ENCODE measurements at regions not wholly inside any gene's neighbourhood (a gene's known extent, or its start where the extent isn't known, plus 50 kb on each side); places are given as distances from the start of the nearest gene placed in this dataset.

DNA sequence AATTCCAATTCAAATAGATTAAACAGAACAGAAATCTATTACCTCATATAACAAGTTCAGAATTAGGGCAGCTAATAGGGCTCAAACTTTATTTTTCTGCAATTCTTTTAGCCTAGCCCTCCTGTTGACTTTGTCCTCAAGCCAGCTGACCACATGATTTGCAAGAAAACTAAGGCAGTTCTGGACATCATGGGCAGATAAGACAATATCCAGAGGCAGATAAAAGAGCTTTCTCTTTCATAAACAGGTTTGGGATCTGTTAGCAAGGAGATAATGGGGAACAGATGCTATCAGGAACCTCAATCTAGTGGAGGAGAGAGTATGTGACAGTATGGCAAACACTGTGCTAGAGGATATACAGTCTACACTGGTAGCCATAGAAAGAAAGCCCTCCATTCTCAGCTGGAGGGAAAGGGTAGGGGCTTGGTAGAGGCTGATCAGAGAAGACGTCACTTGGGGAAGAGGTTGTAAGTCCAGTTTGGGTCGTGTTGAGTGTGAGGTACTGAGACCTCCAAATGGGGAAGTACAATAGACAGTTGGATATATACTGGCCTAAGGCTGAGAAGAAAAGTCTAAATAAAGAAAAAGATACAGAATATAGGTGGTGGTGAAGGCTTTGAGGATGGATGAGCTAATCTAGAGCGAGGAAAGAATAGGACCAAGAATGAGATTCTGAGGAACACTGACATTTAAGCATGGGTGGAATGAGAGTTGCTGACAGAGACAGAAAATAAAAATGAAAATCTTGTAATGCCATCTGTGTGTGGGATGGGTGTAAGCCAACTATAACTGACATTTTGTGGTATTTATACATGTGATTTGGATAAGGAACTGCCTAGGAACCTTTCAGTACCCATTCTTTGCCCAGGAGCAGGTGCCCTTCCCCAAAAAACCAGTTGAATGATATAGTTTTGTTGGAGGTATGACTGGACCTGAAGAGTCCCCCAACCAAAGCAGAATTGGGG is 67.4 kb downstream of the CYB561 start:
- intact Hi-C loops (cut with DNase I), result no loop called here
- peak; percentile 48 for ATAC-seq (ENCODE audit: poor library complexity)
- DNase-seq, result no peak

DNA sequence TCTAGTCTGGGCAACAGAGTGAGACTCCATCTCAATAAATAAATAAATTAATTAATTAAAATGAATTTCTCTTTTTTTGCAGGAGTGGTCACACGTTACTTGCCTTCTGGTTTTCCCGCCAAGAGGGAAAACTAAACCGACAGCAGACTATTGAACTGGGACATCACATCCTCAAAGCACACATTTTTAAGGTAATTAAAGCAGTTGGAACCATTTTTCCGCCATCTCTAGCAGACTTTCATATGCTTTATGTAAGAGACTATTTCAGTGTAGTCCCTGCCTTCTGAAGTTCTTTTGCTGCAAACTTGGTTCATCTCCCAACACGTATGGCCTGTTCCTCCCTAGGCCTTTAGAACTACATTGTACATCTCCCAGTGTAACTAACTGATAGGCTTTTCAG is 66.5 kb downstream of the CYB561 start:
- DNase-seq (no peak), ATAC-seq (ENCODE audit: poor library complexity) (no peak)
- intact Hi-C loops (cut with DNase I), result no loop called here

DNA sequence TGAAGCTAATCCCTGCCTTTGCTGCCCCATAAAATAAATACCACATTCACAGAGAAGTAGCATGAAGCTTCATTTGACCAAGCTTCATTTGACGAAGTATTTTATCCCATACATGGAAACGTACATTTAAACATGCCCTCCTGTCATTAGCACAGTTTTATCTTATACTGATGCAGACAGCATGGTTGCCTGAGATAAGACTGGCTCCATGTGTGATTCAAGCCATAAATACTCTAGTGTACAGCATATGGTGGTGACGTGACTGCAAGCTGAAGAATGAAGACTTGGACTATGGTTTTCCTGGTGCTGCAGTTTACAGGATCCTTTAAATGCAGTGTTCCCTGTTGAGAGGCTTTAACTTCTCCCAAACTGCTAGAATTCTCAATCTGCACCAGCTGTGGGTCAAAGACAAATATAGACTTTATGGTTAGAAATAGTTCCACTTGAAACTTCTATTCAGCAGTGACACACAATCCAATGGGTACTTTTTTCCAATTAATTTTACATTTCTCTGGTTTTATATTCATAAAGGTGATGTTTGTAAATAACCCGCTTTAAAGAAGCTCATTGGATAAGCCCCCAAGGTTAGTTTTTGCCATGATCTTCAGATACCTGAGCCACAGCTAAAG is 64.9 kb downstream of the CYB561 start:
- intact Hi-C loops (cut with DNase I), result no loop called here
- ATAC-seq (ENCODE audit: poor library complexity) (no peak), DNase-seq (no peak)

DNA sequence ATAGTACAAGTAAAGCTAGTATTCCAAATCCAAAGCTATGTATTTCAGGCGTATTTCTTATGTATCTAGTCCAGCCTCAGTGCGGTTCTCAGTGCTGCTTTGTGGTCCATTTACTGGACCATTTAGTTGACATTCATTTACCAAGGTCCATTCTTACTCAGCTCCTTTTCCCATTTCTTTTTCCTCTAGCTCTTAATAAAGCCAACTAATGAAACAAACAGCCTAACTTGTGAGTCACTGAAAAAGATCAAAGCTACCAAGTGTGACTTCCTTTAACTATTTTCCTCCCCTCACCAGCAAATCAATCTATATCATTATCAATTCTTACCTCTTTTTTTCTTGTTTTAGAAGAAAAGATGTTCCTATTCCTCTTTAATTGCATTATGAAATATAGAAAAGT is 64.0 kb downstream of the CYB561 start:
- intact Hi-C loops (cut with DNase I), result no loop called here
- no peak for DNase-seq
- no peak for ATAC-seq (ENCODE audit: poor library complexity)

All from Right ventricle myocardium superior (tissue), 1 donor.